GM20000 (cell line): ENCODE measurements at regions not wholly inside any gene's neighbourhood (a gene's known extent, or its start where the extent isn't known, plus 50 kb on each side); places are given as distances from the start of the nearest gene placed in this dataset.

Experiments used
- DNase-seq: peaks from one replicate; pipeline ENCODE4 v3.0.0; 2012; ENCODE audit warnings: low spot score
- TF ChIP-seq, protein P1 (sequence below): IDR thresholded peaks from 2 replicates; pipeline ENCODE4 v1.5.1; 2012; ENCODE audit warnings: mild to moderate bottlenecking, control low read depth; ENCODE audit errors: extremely low read depth, missing control alignments

DNA sequence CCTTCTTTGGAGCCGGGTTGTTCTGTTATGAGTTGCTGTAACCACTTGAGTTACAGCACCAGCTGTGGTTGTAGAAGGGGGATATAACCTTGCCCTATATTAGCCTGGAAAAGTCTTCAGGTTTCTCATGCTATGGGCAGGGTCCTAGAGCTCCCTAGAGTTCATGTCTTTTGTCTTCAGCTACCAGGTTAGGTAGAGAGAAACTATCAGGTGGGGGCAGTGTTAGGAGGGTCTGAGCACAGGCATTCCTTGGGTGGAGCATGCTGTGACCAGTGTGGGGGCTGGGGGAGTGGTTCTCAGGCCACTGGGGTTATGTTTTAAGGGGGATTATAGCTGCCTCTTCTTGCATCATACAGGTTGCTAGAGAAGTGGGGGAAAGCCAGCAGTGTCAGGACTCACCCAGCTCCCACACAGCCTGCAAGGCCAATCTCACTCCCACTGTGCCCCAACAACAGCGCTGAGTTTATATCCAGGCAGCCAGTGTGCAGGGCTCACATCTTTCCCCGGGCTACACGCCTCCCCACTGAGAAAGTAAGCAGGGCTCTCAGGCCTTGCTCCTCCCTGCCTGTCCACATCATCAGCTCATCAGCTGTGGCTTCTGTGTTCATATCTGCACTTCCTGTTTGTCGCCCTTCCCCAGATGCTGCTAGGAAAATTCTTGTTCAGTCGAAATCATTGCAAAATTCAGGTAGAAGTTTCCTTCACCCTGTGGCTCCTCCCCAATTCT lies 133.8 kb upstream of the NRXN1 start:
- TF ChIP-seq, protein P1, sequence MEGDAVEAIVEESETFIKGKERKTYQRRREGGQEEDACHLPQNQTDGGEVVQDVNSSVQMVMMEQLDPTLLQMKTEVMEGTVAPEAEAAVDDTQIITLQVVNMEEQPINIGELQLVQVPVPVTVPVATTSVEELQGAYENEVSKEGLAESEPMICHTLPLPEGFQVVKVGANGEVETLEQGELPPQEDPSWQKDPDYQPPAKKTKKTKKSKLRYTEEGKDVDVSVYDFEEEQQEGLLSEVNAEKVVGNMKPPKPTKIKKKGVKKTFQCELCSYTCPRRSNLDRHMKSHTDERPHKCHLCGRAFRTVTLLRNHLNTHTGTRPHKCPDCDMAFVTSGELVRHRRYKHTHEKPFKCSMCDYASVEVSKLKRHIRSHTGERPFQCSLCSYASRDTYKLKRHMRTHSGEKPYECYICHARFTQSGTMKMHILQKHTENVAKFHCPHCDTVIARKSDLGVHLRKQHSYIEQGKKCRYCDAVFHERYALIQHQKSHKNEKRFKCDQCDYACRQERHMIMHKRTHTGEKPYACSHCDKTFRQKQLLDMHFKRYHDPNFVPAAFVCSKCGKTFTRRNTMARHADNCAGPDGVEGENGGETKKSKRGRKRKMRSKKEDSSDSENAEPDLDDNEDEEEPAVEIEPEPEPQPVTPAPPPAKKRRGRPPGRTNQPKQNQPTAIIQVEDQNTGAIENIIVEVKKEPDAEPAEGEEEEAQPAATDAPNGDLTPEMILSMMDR: no peak
- no peak for DNase-seq

DNA sequence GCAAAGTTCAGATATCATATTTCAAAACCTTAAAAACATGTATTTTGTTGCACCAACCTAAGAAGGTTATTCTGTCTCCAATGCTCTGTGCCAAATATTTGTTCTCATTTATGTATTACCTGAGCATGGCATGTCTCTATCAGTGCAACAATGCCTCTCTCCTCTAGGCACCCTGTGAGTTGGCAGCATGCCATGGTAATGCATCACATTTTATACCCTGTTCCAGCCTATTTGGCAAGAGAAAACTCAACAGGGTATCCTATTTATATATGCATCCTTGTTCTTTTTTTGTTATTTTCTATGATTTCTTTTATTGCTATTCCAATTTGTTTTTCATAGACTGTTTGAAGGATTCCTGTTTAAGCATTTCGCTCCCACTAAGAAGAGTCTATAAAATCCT lies 126.3 kb upstream of the NRXN1 start:
- TF ChIP-seq, protein P1: no peak
- no peak for DNase-seq

DNA sequence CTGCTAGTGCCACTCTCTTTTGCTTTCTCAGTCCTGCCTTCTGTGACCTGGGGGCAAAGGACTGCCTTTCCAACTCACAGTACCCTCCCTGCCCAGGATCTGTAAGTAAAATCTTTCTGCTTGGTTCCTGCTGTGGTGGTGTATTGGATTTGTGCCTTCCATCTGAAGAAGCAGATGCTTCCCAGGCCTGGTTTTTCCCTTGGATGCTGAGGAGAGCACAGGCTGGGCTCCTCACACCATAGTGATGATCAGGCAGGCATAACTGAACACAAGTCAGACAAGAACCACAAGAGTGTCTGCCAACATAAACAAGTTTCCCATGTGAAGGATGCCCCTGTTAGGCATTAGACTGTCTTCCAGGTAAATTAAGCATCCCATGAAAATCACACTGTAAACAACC lies 121.3 kb upstream of the NRXN1 start:
- TF ChIP-seq, protein P1: no peak
- DNase-seq: no peak

DNA sequence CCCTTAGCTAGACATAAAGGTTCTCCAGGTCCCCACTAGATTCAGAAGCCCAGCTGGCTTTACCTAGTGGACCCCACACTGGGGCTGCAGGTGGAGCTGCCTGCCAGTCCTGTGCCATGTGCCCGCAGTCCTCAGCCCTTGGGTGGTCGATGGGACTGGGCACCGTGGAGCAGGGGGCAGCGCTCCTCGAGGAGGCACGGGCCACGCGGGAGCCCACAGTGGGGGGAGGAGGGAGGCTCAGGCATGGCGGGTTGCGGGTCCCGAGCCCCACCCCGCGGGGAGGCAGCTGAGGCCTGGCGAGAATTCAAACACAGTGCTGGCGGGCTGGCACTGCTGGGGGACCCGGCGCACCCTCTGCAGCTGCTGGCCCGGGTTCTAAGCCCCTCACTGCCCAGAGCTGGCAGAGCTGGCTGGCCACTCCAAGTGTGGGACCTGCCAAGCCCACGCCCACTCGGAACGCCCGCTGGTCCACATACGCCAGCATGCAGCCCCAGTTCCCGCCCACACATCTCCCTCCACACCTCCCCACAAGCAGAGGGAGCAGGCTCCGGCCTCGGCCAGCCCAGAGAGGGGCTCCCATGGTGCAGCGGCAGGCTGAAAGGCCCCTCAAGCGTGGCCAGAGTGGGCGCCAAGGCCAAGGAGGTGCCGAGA lies 119.7 kb upstream of the NRXN1 start:
- no peak for DNase-seq
- TF ChIP-seq, protein P1: no peak

DNA sequence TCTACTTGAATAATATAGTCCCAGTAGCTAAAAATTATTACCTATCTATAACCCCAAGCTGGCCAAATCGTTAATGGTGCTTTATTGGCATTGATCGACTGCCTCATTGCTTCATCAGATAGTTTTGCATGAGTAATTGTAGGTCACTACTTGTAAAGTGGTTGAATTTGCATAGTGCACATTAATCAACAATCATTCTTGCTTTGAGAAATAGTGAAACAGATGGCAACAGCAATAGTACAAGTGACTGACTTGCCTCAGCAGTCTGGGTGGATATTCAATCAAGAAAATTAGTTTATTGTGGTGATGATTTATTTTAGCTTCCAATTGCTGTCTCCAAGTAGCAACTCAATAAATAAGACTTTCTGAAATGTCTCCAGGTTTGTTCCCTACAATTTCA lies 117.8 kb upstream of the NRXN1 start:
- TF ChIP-seq, protein P1: no peak
- DNase-seq: no peak

DNA sequence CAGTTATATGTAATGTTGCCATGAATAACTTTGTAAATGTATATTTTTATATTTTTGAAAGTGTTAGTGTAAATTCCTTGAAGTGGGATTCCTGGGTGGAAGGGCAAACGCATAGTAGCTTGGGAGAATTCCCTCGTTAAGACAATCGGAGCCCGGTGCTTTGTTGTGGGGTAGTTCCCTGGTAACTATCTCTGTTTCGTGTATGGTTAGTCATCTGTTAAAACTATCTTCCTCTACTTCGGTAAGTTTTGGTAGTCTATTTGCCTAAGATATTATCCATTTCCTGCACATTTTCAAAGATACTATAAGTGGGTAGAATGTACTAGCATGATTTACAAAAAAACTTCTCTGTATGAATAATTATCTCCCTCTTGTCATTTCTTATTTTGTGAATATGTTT lies 113.8 kb upstream of the NRXN1 start:
- TF ChIP-seq, protein P1: no peak
- DNase-seq: no peak

DNA sequence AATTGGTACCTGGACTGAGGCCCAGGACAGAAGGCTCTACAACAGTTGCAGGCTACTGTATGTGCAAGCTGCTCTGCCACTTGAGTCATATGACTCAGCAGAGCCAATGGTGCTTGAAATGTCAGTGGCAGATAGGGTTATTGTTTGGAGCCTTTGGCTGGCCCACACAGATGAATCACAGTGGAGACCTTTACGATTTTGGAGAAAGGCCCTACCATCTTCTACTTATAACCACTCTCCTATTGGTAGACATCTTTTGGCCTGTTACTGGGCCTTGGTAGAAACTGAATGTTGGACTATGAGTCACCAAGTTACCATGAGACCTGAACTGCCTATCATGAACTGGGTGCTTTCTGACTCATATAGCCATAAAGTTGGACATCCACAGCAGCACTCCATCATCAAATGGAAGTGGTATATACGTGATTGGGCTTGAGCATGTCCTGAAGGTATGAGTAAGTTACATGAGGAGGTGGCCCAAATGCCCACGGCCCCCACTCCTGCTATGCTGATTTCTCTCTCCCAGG lies 88.9 kb upstream of the NRXN1 start:
- TF ChIP-seq, protein P1: no peak
- no peak for DNase-seq
